Calu3 (cell line): ENCODE measurements at regions not wholly inside any gene's neighbourhood (a gene's known extent, or its start where the extent isn't known, plus 50 kb on each side); places are given as distances from the start of the nearest gene placed in this dataset.
"Not testable (repeated sequence)": the region's sequence is repeated elsewhere in the genome, so short reads cannot be mapped to it uniquely, and the experiment has no call there.

Experiments used
- BruUV-seq: library from RNA; stranded (reverse); fragments of 400-500 nt; replicated peaks from 2 replicates; lab custom pipeline; 2021; lab: Mats Ljungman, UMichigan
- CTCF ChIA-PET: fragments of 300-600 bp; sonication (Branson Sonifier 250); formaldehyde crosslinking; loops from one replicate; lab custom pipeline; 2022; ENCODE audit warnings: antibody characterized with exemption; lab: Charles Lee
- DNase-seq: peaks from one replicate; pipeline ENCODE4 v3.0.0; 2022
- H3K27ac Mint-ChIP-seq: one replicate; pipeline ENCODE4 v1.8.0; 2022; ENCODE audit warnings: mixed read lengths; ENCODE audit not compliant: unreplicated experiment
- H3K27me3 Mint-ChIP-seq: one replicate; pipeline ENCODE4 v1.8.0; 2022; ENCODE audit warnings: mixed read lengths; ENCODE audit not compliant: unreplicated experiment
- H3K36me3 Mint-ChIP-seq: one replicate; pipeline ENCODE4 v1.8.0; 2022; ENCODE audit warnings: mild to moderate bottlenecking, moderate library complexity, mixed read lengths; ENCODE audit not compliant: insufficient read depth, unreplicated experiment
- H3K4me1 Mint-ChIP-seq: one replicate; pipeline ENCODE4 v1.8.0; 2022; ENCODE audit warnings: mild to moderate bottlenecking, low read depth, mixed read lengths; ENCODE audit not compliant: unreplicated experiment
- H3K4me3 Mint-ChIP-seq: one replicate; pipeline ENCODE4 v1.8.0; 2022; ENCODE audit warnings: mild to moderate bottlenecking, low read depth, moderate library complexity, mixed read lengths; ENCODE audit not compliant: unreplicated experiment
- H3K9me3 Mint-ChIP-seq: one replicate; pipeline ENCODE4 v1.8.0; 2022; ENCODE audit warnings: low read depth, mixed read lengths; ENCODE audit not compliant: unreplicated experiment
- CTCF ChIP-seq: fragments of 200-600 bp; IDR thresholded peaks from one replicate; pipeline ENCODE4 v1.8.0; 2022; ENCODE audit warnings: antibody characterized with exemption; ENCODE audit not compliant: unreplicated experiment
- intact Hi-C: fragments of 100-400 bp; cut with micrococcal nuclease; formaldehyde crosslinking; loops from one replicate; pipeline ENCODE4 v1.10.0; 2022; ENCODE audit not compliant: unreplicated experiment

- CTCF ChIA-PET: no interaction called here
- intact Hi-C loops: no loop called here
- H3K9me3 Mint-ChIP-seq: peaks cover 2% of the 10 kb centered on the region
Observed at GRCh38 chr7:9391984-9392383, 958.6 kb downstream of the NXPH1 start.

GRCh38 chr7:9404386-9404785 lies 971.0 kb downstream of the NXPH1 start:
- intact Hi-C loops, CTCF ChIA-PET, H3K36me3 Mint-ChIP-seq, DNase-seq, H3K4me3 Mint-ChIP-seq, H3K9me3 Mint-ChIP-seq, H3K27ac Mint-ChIP-seq, BruUV-seq, H3K27me3 Mint-ChIP-seq: not testable (repeated sequence)
- peaks cover 11% of the 10 kb centered on the region for H3K4me1 Mint-ChIP-seq

More at GRCh38 chr7:9391984-9392383, 958.6 kb downstream of the NXPH1 start:
- Mint-ChIP-seq H3K4me1 (no peaks in the 10 kb centered on the region), H3K36me3 (no peaks in the 10 kb centered on the region), H3K27me3 (no peaks in the 10 kb centered on the region), H3K4me3 (no peak overlapping the region), H3K27ac (no peak overlapping the region)
- BruUV-seq: no TSS peak
- TF ChIP-seq CTCF: no peak
- DNase-seq: no peak

GRCh38 chr7:9407816-9408215 lies 974.4 kb downstream of the NXPH1 start:
- intact Hi-C loops: no loop called here
- Mint-ChIP-seq H3K27ac (no peak overlapping the region), H3K9me3 (no peaks in the 10 kb centered on the region), H3K4me1 (peaks cover 11% of the 10 kb centered on the region), H3K27me3 (no peaks in the 10 kb centered on the region), H3K36me3 (no peaks in the 10 kb centered on the region), H3K4me3 (no peak overlapping the region)
- no peak for TF ChIP-seq CTCF
- CTCF ChIA-PET: no interaction called here
- DNase-seq: no peak
- no TSS peak for BruUV-seq

- Mint-ChIP-seq H3K4me3 (no peak overlapping the region), H3K27ac (no peak overlapping the region), H3K27me3 (no peaks in the 10 kb centered on the region), H3K9me3 (peaks cover 6% of the 10 kb centered on the region), H3K4me1 (no peaks in the 10 kb centered on the region), H3K36me3 (no peaks in the 10 kb centered on the region)
- no TSS peak for BruUV-seq
- intact Hi-C loops: no loop called here
- TF ChIP-seq CTCF: no peak
- CTCF ChIA-PET: no interaction called here
- DNase-seq: no peak
Observed at GRCh38 chr7:9453521-9453920, 1020.1 kb downstream of the NXPH1 start.

GRCh38 chr7:9488555-9488954 lies 1055.1 kb downstream of the NXPH1 start:
- H3K9me3 Mint-ChIP-seq: peaks cover 2% of the 10 kb centered on the region
- intact Hi-C loops: no loop called here
- H3K36me3 Mint-ChIP-seq: no peaks in the 10 kb centered on the region
- no peaks in the 10 kb centered on the region for H3K27me3 Mint-ChIP-seq
- CTCF ChIA-PET: no interaction called here
- no TSS peak for BruUV-seq
- no peak overlapping the region for H3K4me3 Mint-ChIP-seq
- TF ChIP-seq CTCF: no peak
- peaks cover 8% of the 10 kb centered on the region for H3K4me1 Mint-ChIP-seq
- no peak overlapping the region for H3K27ac Mint-ChIP-seq
- DNase-seq: no peak
